ENCODE measurements at regions not wholly inside any gene's neighbourhood (a gene's known extent, or its start where the extent isn't known, plus 50 kb on each side); places are given as distances from the start of the nearest gene placed in this dataset.
A peak's percentile ranks its signal among the peaks of the same experiment; 100 is the strongest.

DNA sequence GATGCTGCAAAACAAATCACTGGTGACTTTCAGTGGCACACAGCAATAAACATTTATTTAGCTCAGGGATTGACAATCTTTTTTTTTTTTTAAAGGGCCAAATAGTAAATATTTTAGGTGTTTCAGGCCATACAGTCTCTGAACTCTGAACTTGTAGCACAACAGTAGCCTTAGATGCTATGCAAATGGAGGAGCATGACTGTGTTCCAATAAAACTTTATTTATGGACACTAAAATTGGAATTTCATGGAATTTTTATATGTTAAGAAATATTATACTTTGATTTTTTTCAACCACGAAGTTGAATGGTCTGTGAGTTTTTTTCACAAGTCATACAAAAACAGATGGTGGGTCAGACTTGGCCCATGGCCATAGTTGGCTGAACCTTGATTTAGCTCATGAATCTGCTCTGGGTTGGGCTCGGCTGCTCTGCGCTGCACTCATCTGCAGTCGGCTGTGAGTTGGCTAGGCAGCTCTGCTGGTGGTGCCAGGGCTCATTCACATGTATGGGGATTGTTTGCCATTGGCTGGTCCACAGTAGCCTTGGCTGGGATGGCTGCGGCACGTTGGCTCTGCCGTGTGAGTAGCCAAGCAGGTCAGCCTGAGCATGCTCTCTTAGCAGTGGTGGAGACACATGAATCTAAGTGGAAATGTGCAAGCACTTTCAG, 231.7 kb upstream of the PGRMC2 start:
- H3K27me3 ChIP-seq: no peaks in the 10 kb centered on the region
- TF ChIP-seq, protein P1, sequence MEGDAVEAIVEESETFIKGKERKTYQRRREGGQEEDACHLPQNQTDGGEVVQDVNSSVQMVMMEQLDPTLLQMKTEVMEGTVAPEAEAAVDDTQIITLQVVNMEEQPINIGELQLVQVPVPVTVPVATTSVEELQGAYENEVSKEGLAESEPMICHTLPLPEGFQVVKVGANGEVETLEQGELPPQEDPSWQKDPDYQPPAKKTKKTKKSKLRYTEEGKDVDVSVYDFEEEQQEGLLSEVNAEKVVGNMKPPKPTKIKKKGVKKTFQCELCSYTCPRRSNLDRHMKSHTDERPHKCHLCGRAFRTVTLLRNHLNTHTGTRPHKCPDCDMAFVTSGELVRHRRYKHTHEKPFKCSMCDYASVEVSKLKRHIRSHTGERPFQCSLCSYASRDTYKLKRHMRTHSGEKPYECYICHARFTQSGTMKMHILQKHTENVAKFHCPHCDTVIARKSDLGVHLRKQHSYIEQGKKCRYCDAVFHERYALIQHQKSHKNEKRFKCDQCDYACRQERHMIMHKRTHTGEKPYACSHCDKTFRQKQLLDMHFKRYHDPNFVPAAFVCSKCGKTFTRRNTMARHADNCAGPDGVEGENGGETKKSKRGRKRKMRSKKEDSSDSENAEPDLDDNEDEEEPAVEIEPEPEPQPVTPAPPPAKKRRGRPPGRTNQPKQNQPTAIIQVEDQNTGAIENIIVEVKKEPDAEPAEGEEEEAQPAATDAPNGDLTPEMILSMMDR (IDR thresholded peaks at IDR 0.05): no peak
- intact Hi-C loops (cut with DNase I): loop anchor here in 3 of 10 donors (5.0 kb wide), 2 partner anchors 33 to 52 kb away; no protein-coding TSS in a partner anchor
- no peaks in the 10 kb centered on the region for H3K9me3 ChIP-seq
- peak overlapping the region in 5 of 10 donors; percentile 4 to 75 (median 58) for H3K27ac ChIP-seq
- H3K4me1 ChIP-seq: peaks cover 8 to 54% (median 40%) of the 10 kb centered on the region in 9 donors
- ATAC-seq (peak in 5 of 8 donors; percentile 17 to 43 (median 30)), DNase-seq (peak; percentile 56 to 63)
- H3K36me3 ChIP-seq: no peaks in the 10 kb centered on the region
- WGBS, 2 donors: 46 to 60% methylated on average over 7 of the region's 7 CpGs
- no peak overlapping the region for H3K4me3 ChIP-seq

DNA sequence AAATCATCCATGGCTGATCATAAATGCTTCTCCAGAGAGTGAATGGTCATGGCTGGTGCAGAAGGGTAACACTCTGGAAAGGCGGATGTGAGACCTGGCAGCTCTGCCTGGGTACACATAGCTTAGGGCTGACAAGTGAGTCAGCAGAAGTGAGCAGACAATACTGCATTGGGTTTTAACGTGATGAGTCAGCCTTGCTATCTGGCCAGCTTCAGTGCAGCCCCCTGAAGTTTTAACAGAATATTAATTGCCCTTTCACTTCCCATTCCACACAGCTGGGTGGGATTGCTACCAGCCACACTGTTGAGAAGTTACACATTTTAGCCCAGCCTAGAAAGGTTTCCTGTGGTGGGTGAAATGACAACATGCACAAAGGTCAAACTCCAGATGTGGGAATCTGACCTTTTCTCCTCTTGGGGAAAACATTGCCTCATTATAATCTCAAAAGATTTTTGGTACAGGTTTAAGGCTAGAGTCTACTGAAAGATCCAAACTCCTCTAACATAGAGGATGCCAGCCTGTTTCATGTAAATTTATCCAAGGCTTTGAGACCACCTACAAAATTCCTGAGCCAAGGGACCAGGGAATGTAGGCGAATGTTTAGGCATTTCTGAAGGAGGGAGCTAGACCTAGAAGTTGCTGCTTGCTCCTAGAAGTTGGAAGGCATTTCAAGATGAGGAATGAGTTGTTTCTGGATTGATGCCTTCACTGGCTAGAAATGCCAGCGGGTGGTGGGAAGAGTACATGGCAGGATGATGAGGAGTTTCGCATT, 230.3 kb upstream of the PGRMC2 start:
- ATAC-seq (peak; percentile 59 to 94 (median 84)), DNase-seq (peak; percentile 38 to 54)
- Histone ChIP-seq H3K36me3 (no peaks in the 10 kb centered on the region), H3K9me3 (no peaks in the 10 kb centered on the region), H3K4me1 (peaks cover 8 to 49% (median 38%) of the 10 kb centered on the region in 9 donors), H3K27me3 (no peaks in the 10 kb centered on the region), H3K4me3 (no peak overlapping the region), H3K27ac (peak overlapping the region in 8 of 10 donors; percentile 26 to 75 (median 57))
- intact Hi-C loops (cut with DNase I): loop anchor here in 3 of 10 donors (5.0 kb wide), 2 partner anchors 34 to 51 kb away; no protein-coding TSS in a partner anchor
- TF ChIP-seq, protein P1 (IDR thresholded peaks at IDR 0.05): no peak
- 54 to 71% methylated on average over 5 of the region's 5 CpGs for WGBS, 2 donors

- Histone ChIP-seq H3K4me3 (no peak overlapping the region), H3K27ac (peak overlapping the region in 8 of 10 donors; percentile 26 to 75 (median 57)), H3K9me3 (no peaks in the 10 kb centered on the region), H3K27me3 (no peaks in the 10 kb centered on the region), H3K4me1 (peaks cover 8 to 47% (median 38%) of the 10 kb centered on the region in 9 donors), H3K36me3 (no peaks in the 10 kb centered on the region)
- intact Hi-C loops (cut with DNase I): loop anchor here in 3 of 10 donors (5.0 kb wide), 2 partner anchors 35 to 50 kb away; no protein-coding TSS in a partner anchor
- TF ChIP-seq, protein P1 (IDR thresholded peaks at IDR 0.05): no peak
- DNase-seq: no peak
- ATAC-seq: no peak
- WGBS, 2 donors: 90 to 91% methylated on average over 4 of the region's 4 CpGs
Measured at GRCh38 chr4:128517096-128517738, 229.6 kb upstream of the PGRMC2 start.

Measured in heart right ventricle (tissue), 16 donors.